Ishikawa (cell line): ENCODE measurements at regions not wholly inside any gene's neighbourhood (a gene's known extent, or its start where the extent isn't known, plus 50 kb on each side); places are given as distances from the start of the nearest gene placed in this dataset.

Experiments used
- CEBPB ChIP-seq: IDR thresholded peaks from 2 replicates; pipeline ENCODE4 v1.6.1; 2012
- CREB1 ChIP-seq: IDR thresholded peaks from 2 replicates; pipeline ENCODE4 v1.6.1; 2012; ENCODE audit warnings: low read depth
- EGR1 ChIP-seq: IDR thresholded peaks from 2 replicates; pipeline ENCODE4 v1.6.1; 2012
- EP300 ChIP-seq: IDR thresholded peaks from 2 replicates; pipeline ENCODE4 v1.6.1; 2012; ENCODE audit warnings: borderline replicate concordance
- FOXM1 ChIP-seq: IDR thresholded peaks from 2 replicates; pipeline ENCODE4 v1.6.1; 2012; ENCODE audit warnings: low read depth, borderline replicate concordance
- MAX ChIP-seq: IDR thresholded peaks from 2 replicates; pipeline ENCODE4 v1.6.1; 2012
- RAD21 ChIP-seq: IDR thresholded peaks from 2 replicates; pipeline ENCODE4 v1.6.1; 2012; ENCODE audit warnings: low read depth
- TAF1 ChIP-seq: IDR thresholded peaks from 2 replicates; pipeline ENCODE4 v1.6.1; 2012; ENCODE audit warnings: low read depth, mild to moderate bottlenecking
- TCF12 ChIP-seq: IDR thresholded peaks from 2 replicates; pipeline ENCODE4 v1.6.1; 2012; ENCODE audit warnings: low read depth
- USF1 ChIP-seq: IDR thresholded peaks from 2 replicates; pipeline ENCODE4 v1.6.1; 2012
- YY1 ChIP-seq: IDR thresholded peaks from 2 replicates; pipeline ENCODE4 v1.6.1; 2012; ENCODE audit warnings: low read depth

GRCh38 chr12:97246368-97246767, 216.2 kb upstream of the RMST start:
- TF ChIP-seq MAX (no peak), EGR1 (no peak), YY1 (no peak), TCF12 (no peak), CREB1 (no peak), EP300 (no peak), TAF1 (no peak), USF1 (no peak), FOXM1 (no peak), RAD21 (no peak), CEBPB (no peak)
